ENCODE measurements at regions not wholly inside any gene's neighbourhood (a gene's known extent, or its start where the extent isn't known, plus 50 kb on each side); places are given as distances from the start of the nearest gene placed in this dataset.

DNA sequence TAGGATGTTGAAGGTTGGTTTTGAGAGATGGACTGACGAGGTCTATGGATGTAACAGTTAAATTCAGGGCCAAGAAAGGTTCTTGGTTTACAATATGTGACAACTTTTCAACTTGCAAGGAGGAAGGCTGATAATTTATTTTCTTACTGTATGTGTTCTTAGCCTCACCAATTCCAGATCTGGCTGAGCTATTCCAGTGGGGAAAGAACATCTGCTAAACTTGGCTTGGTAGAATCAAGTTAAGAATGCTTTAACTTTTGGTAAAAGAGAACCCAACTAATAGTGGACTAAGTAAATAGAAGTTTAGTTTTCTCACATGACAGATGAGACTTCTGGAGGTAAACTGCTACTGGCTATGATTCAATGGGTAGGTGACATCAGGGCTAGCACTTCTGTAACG is 222.9 kb downstream of the KLF5 start:
- H3K4me3 Mint-ChIP-seq, result no peak overlapping the region
- H3K27me3 Mint-ChIP-seq (ENCODE audit: low read depth), result peaks cover 9% of the 10 kb centered on the region
- peaks cover 9% of the 10 kb centered on the region for H3K36me3 Mint-ChIP-seq (ENCODE audit: low read depth)
- H3K27ac Mint-ChIP-seq, result no peak overlapping the region
- H3K4me1 Mint-ChIP-seq (ENCODE audit: low read depth), result peaks cover 20% of the 10 kb centered on the region
- H3K9me3 Mint-ChIP-seq, result peaks cover 40% of the 10 kb centered on the region

DNA sequence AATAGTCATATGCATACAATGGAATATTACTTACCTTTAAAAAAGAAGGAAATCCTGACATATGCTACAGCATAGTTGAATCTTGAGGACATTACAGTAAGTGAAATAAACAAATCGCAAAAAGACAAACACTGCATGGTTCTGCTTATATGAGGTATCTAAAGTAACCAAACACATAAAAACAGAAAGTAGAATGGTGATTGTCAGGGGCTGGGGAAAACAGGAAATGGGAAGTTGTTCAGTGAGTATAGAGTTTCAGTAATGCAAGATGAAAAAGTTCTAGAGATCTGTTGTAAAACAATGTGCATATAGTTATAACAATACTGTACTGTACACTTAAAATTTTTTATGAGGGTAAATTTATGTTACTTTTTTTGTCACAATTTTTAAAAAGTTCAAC is 219.4 kb downstream of the KLF5 start:
- Mint-ChIP-seq H3K36me3 (ENCODE audit: low read depth) (peaks cover 16% of the 10 kb centered on the region), H3K4me1 (ENCODE audit: low read depth) (peaks cover 47% of the 10 kb centered on the region), H3K27me3 (ENCODE audit: low read depth) (no peaks in the 10 kb centered on the region), H3K4me3 (peak overlapping the region; percentile 3), H3K9me3 (peaks cover 40% of the 10 kb centered on the region), H3K27ac (no peak overlapping the region)

DNA sequence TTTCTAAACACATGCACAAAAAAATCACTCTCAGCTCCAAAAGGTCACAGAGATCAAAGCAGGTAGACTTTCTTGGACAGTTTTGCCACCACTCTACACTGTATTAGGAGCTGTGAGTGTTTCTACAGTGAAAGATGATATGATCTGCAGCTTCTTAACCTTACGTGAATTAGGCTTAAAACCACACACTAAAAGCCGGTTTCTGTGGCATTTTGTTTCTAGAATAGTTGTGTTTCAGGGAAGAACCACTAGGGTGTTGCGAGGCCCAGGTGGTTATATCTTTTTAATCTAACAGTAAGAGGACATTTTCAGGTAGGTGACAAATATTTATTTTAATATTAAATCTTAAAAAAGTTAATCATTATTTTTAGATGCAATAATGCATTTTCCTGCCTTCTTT is 216.4 kb downstream of the KLF5 start:
- Mint-ChIP-seq H3K36me3 (ENCODE audit: low read depth) (peaks cover 17% of the 10 kb centered on the region), H3K27me3 (ENCODE audit: low read depth) (no peaks in the 10 kb centered on the region), H3K9me3 (peaks cover 35% of the 10 kb centered on the region), H3K4me3 (peak overlapping the region; percentile 48), H3K4me1 (ENCODE audit: low read depth) (peaks cover 50% of the 10 kb centered on the region), H3K27ac (peak overlapping the region; percentile 20)

DNA sequence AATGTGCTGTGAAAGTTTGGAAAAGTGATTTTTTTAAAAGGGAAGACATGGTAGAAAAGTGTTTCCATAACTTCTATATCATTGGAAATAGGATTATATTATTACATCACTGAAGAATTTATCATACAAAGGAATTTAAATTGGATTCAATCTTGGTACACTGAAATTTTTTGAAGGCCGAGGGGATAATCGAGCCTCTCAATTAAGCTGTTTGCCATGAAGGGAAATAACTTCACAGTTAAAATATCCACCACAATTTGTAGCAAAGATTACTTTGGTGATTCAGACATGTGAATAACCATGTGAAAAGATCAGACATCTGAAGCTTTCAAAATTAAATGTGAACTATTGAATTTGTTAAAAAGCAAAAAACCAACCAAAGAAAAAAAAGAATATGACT is 215.3 kb downstream of the KLF5 start:
- Mint-ChIP-seq H3K36me3 (ENCODE audit: low read depth) (peaks cover 23% of the 10 kb centered on the region), H3K27ac (no peak overlapping the region), H3K27me3 (ENCODE audit: low read depth) (no peaks in the 10 kb centered on the region), H3K9me3 (peaks cover 40% of the 10 kb centered on the region), H3K4me3 (no peak overlapping the region), H3K4me1 (ENCODE audit: low read depth) (peaks cover 49% of the 10 kb centered on the region)

DNA sequence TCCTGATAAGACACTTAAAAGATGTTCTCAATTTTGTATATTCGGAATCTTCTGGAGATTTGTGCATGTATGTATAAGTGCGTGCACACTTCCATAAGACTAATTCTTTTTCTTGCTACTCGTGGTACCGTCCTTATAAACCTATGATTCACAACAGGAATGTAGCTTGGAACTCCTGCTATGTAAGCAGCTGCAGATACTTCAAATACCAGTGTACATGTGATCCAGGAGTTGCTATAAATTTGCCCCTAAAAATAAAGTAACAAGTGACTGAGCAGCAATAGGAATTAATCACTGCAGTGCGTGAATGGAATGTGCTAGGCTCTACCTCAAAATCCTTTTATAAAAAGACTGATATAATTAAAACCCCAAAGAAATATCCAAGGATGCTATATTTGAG is 214.9 kb downstream of the KLF5 start:
- Mint-ChIP-seq H3K27me3 (ENCODE audit: low read depth) (no peaks in the 10 kb centered on the region), H3K4me3 (no peak overlapping the region), H3K36me3 (ENCODE audit: low read depth) (peaks cover 22% of the 10 kb centered on the region), H3K9me3 (peaks cover 39% of the 10 kb centered on the region), H3K27ac (no peak overlapping the region), H3K4me1 (ENCODE audit: low read depth) (peaks cover 45% of the 10 kb centered on the region)

DNA sequence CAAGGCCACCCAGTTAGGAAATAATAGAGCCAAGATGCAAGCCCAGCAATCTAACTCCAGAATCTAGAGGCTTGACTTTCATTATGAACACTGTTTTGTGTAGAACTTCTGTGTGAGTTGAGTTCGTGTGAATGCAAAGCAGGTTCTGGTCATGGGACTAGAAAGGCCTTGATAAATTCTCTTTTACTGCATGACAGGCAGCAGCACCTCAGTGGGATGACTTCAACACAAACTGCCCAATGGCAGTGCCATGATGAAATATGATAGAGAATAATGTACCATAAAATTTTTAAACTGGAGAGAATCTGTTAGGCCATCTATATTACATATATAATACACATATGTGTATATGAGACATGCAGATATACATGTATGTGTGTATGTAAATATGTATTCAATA is 214.5 kb downstream of the KLF5 start:
- no peak overlapping the region for H3K27ac Mint-ChIP-seq
- H3K4me3 Mint-ChIP-seq, result no peak overlapping the region
- H3K27me3 Mint-ChIP-seq (ENCODE audit: low read depth), result no peaks in the 10 kb centered on the region
- H3K36me3 Mint-ChIP-seq (ENCODE audit: low read depth), result peaks cover 23% of the 10 kb centered on the region
- H3K4me1 Mint-ChIP-seq (ENCODE audit: low read depth), result peaks cover 41% of the 10 kb centered on the region
- H3K9me3 Mint-ChIP-seq, result peaks cover 38% of the 10 kb centered on the region

DNA sequence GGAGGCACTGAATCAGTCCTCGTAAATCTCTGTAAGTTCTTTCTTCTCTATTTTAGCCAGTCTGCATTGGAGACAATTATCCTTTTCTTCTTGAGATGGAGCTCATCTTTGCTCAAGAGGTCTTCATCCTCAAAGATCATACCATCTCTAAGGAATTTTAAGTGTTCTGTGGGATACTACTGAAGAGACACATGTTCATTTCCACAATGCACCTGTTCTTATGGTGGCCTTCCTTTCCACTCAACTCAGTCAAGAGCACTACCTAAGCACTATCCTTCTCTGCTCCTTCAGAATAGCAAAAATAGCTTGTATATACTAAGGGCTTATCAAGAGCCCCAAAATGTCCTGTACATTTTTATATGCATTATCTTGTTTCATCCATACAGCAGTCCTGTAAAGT is 214.0 kb downstream of the KLF5 start:
- Mint-ChIP-seq H3K27ac (no peak overlapping the region), H3K27me3 (ENCODE audit: low read depth) (no peaks in the 10 kb centered on the region)

DNA sequence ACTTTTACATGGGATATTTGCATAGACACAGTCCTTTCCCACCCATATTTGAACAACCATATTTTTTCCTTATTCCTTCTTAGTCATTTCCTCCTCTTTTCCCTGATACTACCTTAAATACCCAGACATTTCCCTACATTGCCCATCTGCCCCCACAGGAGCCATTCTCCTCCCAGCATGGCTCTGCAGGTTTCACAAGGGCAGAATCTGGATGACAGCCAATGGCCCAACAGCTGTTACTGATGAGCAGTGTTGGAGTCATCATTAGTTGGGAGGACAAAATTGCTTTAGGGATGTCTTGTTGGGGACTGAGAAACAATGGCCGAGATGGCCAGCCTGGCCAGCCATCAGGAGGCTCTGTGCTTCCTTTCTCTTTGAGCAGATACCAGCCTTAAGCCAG is 209.5 kb downstream of the KLF5 start:
- peaks cover 23% of the 10 kb centered on the region for H3K9me3 Mint-ChIP-seq
- H3K4me1 Mint-ChIP-seq (ENCODE audit: low read depth), result peaks cover 4% of the 10 kb centered on the region
- no peaks in the 10 kb centered on the region for H3K27me3 Mint-ChIP-seq (ENCODE audit: low read depth)
- no peak overlapping the region for H3K27ac Mint-ChIP-seq
- peaks cover 10% of the 10 kb centered on the region for H3K36me3 Mint-ChIP-seq (ENCODE audit: low read depth)
- H3K4me3 Mint-ChIP-seq, result no peak overlapping the region

More for the DNA sequence above, 214.0 kb downstream of the KLF5 start:
- peaks cover 36% of the 10 kb centered on the region for H3K4me1 Mint-ChIP-seq (ENCODE audit: low read depth)
- H3K9me3 Mint-ChIP-seq, result peaks cover 38% of the 10 kb centered on the region
- peaks cover 21% of the 10 kb centered on the region for H3K36me3 Mint-ChIP-seq (ENCODE audit: low read depth)
- no peak overlapping the region for H3K4me3 Mint-ChIP-seq

DNA sequence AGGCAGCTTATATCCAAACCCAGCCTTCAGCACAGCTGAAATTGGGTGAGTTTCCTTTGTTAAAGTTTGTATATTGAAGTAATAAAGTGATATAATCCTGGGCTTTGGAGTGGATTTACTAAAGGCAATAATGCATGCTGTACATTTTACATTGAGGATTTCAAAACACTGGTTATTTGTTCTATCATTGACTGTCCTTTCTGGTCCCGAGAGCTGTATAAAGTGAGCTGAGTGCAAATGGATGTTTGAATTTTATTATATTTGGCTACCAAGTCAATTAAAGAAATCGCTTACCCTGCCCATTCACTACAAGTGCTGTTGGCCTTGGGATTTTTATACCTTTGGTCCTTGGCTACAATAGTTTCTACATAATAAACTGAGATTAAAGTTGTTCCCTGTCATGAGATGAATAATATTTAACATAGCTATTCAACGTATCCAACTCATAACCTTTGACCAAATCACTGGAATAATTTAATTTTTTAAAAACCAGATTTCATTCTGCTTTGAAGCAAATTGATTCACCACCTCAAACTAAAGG is 207.9 kb downstream of the KLF5 start:
- H3K36me3 Mint-ChIP-seq (ENCODE audit: low read depth), result peaks cover 10% of the 10 kb centered on the region
- no peak overlapping the region for H3K27ac Mint-ChIP-seq
- peaks cover 23% of the 10 kb centered on the region for H3K9me3 Mint-ChIP-seq
- H3K27me3 Mint-ChIP-seq (ENCODE audit: low read depth), result no peaks in the 10 kb centered on the region
- H3K4me1 Mint-ChIP-seq (ENCODE audit: low read depth), result no peaks in the 10 kb centered on the region
- H3K4me3 Mint-ChIP-seq, result no peak overlapping the region

DNA sequence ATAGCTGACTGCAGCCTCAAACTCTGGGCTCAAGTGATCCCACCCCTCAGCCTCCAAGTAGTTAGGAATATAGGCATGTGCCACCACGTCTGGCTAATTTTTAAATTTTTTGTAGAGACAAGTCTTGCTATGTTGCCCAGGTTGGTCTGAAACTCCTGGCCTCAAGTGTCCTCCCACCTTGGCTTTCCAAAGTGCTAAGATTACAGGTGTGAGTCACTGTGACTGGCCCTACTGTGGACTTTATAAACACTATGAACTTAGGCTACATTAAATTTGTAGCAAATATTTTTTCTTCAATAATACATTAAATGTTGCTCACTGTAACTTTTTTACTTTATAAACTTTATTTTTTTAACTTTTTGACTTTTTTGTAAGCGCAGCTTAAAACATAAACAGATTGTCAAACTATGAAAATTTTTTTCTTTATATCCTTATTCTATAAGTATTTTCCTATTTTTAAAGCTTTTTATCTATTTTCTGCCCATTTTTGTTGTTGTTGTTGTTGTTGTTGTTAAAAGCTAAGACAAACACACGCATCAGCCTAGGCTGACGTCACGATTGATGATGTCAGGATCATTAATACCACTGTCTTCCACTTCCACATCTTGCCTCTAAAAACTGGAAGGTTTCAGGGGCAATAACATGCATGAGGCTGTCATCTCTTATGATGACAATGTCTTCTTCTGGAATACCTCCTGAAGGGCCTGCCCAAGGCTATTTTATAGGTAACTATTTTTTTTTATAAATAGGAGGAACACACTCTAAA is 204.2 kb downstream of the KLF5 start:
- Mint-ChIP-seq H3K4me3 (no peak overlapping the region), H3K27ac (no peak overlapping the region), H3K9me3 (peaks cover 3% of the 10 kb centered on the region), H3K27me3 (ENCODE audit: low read depth) (no peaks in the 10 kb centered on the region), H3K36me3 (ENCODE audit: low read depth) (no peaks in the 10 kb centered on the region), H3K4me1 (ENCODE audit: low read depth) (peaks cover 1% of the 10 kb centered on the region)

DNA sequence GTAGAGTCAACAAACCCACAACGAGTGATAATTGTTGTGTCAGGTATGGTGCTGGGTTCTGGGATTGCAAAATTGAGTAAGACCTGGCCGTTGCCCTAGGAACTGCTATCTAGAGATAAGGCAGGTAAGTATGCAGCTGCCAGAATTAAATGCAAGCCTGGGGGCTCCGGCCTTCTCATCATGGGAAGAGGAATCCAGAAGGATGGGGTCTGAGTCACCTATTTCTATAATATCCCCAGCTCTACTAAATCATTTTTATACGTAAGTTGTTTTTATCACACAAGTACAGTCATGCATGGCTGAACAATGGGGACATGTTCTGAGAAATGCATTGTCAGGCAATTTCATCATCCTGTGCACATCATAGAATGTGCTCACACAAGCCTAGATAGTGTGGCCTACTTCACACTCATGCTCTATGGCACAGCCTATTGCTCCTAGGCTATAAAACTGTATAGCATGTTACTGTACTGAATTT is 203.0 kb downstream of the KLF5 start:
- Mint-ChIP-seq H3K27ac (no peak overlapping the region), H3K36me3 (ENCODE audit: low read depth) (no peaks in the 10 kb centered on the region), H3K4me3 (no peak overlapping the region), H3K4me1 (ENCODE audit: low read depth) (peaks cover 1% of the 10 kb centered on the region), H3K27me3 (ENCODE audit: low read depth) (no peaks in the 10 kb centered on the region), H3K9me3 (no peaks in the 10 kb centered on the region)

DNA sequence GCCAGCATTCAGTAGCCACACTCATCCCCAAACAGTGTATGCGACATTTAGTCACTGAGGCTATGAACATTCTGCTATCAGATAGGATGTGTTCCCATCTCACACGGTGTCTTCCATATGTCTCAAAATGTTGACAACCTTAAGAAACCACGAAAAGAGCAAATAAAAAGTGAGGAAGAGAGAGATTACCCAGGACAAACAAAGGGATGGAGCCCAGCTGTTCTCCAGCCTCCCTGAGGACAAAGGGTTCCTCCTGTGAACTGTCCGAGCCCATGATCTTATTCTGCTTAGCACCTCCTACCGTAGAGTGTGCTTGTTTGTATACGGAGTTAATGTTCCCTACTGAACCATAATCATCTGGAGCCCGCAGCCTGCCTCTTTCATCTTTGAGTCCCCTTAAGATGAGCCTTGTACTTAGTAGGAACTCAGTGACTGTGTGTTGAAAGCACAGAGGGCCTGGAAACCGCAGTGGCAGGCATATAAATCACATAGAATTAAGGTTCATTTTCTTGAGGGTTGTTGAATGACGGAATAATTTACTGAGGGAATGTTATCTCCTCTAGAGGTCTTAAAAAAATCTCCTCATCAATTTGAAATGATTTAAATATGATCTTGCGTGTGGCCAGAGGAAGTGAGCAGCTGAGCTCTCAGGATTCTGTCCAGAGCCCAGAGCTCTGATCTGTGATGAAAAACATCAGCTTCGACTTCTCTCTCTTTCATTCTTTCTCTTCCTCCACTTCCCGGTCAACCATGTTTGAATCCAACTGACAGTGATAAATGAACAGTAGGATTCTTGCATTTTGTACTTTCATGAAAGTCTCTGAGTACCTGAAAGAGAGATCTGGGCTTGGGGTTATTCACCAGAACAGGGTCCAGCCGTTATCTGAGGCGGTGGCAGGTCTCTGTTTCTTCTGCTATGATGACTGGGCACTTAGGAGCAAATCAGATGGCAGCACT is 200.5 kb downstream of the KLF5 start:
- H3K4me1 Mint-ChIP-seq (ENCODE audit: low read depth), result peaks cover 1% of the 10 kb centered on the region
- no peaks in the 10 kb centered on the region for H3K36me3 Mint-ChIP-seq (ENCODE audit: low read depth)
- H3K9me3 Mint-ChIP-seq, result no peaks in the 10 kb centered on the region
- H3K4me3 Mint-ChIP-seq, result no peak overlapping the region
- H3K27ac Mint-ChIP-seq, result no peak overlapping the region
- no peaks in the 10 kb centered on the region for H3K27me3 Mint-ChIP-seq (ENCODE audit: low read depth)

DNA sequence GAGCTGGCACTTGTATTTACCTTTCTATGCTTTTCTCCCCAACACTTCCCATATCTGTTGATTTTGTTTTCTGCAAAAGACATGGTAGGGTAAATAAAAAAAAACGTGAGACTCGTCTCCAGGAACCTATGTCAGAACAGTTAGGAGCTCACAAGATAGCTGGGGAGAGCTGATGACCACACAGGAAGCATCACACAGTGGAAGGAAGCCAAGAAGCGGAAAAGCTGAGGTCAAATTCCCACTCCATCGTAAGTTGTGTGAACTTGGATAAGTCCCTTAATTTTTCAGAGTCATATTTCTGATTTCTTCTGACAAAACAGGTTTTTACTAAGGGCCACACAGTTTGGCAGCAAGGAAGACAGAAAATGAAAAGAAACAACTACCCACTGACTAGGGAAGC is 199.6 kb downstream of the KLF5 start:
- H3K36me3 Mint-ChIP-seq (ENCODE audit: low read depth), result no peaks in the 10 kb centered on the region
- no peak overlapping the region for H3K27ac Mint-ChIP-seq
- H3K4me1 Mint-ChIP-seq (ENCODE audit: low read depth), result peaks cover 1% of the 10 kb centered on the region
- peaks cover under 1% of the 10 kb centered on the region for H3K27me3 Mint-ChIP-seq (ENCODE audit: low read depth)
- H3K9me3 Mint-ChIP-seq, result no peaks in the 10 kb centered on the region
- no peak overlapping the region for H3K4me3 Mint-ChIP-seq

DNA sequence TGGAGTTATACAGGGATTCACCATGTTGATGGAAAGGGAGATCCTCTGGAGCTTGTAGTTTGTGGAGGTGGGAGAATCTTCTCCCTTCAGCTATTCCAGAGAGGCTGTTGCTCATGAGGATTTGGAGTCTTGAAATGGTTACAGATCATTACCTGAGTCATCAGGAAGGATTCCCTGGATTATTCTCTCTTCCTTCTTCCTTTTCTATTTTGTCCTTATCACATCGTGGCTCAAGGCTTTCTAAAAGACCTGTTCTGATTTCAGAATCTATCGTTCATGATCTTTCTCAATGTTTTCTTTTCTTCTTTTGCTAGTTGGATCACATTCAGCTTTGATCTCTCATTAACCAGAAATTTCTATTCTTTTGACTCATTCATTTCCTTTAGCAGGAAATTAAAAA is 196.0 kb downstream of the KLF5 start:
- no peak overlapping the region for H3K4me3 Mint-ChIP-seq
- H3K9me3 Mint-ChIP-seq, result no peaks in the 10 kb centered on the region
- H3K4me1 Mint-ChIP-seq (ENCODE audit: low read depth), result peaks cover 1% of the 10 kb centered on the region
- peaks cover 14% of the 10 kb centered on the region for H3K27me3 Mint-ChIP-seq (ENCODE audit: low read depth)
- no peak overlapping the region for H3K27ac Mint-ChIP-seq
- H3K36me3 Mint-ChIP-seq (ENCODE audit: low read depth), result no peaks in the 10 kb centered on the region

Measured in T-helper 1 cell treated with Interleukin-12 subunit alpha and Interleukin-12 subunit beta and Interleukin-4 antibody, amounts not matched to agents 30 μg/mL and 1 μg/mL, for 36 hours (primary cell).